ENCODE measurements at regions not wholly inside any gene's neighbourhood (a gene's known extent, or its start where the extent isn't known, plus 50 kb on each side); places are given as distances from the start of the nearest gene placed in this dataset.

DNA sequence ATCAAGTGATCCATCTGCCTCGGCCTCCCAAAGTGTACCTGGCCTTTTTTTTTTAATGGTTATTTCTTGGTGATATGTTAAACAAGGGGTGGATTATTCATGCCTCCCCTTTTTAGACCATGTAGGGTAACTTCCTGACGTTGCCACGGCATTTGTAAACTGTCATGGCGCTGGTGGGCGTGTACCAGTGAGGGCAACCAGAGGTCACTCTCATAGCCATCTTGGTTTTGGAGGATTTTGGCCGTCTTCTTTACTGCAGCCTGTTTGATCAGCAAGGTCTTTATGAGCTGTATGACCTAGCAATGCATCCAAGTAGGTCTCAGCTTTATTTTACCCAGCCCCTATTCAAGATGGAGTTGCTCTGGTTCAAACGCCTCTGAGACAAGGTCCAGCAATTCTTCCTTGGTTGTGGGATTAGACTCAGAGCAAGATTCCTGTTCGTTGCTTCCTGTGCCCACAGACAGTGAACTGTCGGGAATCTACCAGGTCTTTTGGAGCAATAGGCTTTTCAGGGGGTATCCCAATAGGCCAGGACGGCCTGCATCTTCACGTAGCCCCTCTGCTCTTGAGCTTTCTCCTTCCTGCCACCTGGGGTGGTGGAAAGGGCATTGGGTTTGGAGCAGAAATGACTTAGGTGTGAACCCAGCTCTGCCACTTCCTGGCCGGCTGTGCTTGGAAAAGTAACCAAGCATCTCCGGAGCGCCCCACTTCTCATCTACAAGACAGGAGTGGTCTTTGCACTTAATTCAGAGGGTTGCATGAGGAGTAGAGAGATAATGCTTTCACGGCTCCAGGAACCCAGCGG lies 52.9 kb upstream of the SEC14L1 start:
- no peak for DNase-seq (ENCODE audit: low spot score)
- Mint-ChIP-seq H3K36me3 (peaks cover 29% of the 10 kb centered on the region), H3K27me3 (ENCODE audit: low read depth) (peaks cover 4% of the 10 kb centered on the region; the same call in 1 of the 2 replicates), H3K9me3 (no peaks in the 10 kb centered on the region), H3K27ac (peak overlapping the region; percentile 95; the same call in 1 of the 2 replicates), H3K4me1 (peaks cover 26% of the 10 kb centered on the region), H3K4me3 (peak overlapping the region; percentile 92)
- ChIA-PET CTCF (interaction anchor here (0.6 to 2.4 kb wide), 54 partner anchors 9 to 380 kb away, joined by 3 to 25 read pairs (median 4); partner anchors contain the start of genes MGAT5B and SEC14L1), POLR2A (interaction anchor here (0.6 to 1.2 kb wide), 4 partner anchors 8 to 137 kb away, joined by 3 read pairs; partner anchors contain the start of gene SEC14L1)
- TF ChIP-seq ELF4 (CRISPR knock-in tag; IDR thresholded peaks at IDR 0.05; ENCODE audit: low read depth) (0 out of 2 replicates have a peak, but pooled peaks have one; percentile 26), NR2C2 (CRISPR knock-in tag; IDR thresholded peaks at IDR 0.05) (no peak)
- ATAC-seq, result no peak

DNA sequence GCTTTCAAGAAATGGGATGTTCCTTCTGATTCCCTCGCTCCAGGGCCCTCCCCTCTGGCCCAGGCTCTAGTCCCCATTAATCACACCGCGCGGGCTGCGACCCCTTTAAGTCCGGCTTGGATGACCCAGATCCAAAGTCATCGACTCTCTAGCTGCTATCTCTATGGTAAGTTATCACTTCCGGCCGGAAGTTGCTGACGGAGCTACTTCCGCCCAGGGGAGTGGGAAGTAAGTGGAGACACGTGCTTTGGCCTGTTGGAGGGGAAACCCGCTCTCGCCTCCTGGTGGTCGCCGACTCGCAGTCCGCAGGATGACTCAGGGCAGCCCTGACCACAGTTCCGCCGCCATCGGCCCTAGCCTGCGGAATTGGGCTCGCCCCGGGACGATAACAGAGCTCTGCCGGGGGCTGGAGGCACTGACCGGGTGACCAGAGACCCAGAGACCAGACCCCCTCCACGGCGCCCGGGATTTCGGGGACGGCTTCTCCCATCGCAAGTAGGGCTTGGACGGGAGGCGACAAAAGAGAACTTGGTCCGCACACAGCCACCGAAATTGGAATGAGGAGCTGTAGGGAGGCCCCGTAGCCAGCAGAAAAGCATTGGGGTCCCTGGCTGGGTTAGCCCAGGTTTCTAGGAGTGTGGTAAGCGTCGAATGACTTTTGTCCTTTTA lies 52.2 kb upstream of the SEC14L1 start:
- peak overlapping the region; percentile 92 for H3K4me3 Mint-ChIP-seq
- CTCF ChIA-PET, result interaction anchor here (0.6 to 2.4 kb wide), 53 partner anchors 9 to 380 kb away, joined by 3 to 25 read pairs (median 4); partner anchors contain the start of genes MGAT5B and SEC14L1
- H3K4me1 Mint-ChIP-seq, result peaks cover 26% of the 10 kb centered on the region
- no peaks in the 10 kb centered on the region for H3K27me3 Mint-ChIP-seq (ENCODE audit: low read depth)
- H3K27ac Mint-ChIP-seq, result peak overlapping the region; percentile 95
- ATAC-seq (peak; percentile 88), DNase-seq (ENCODE audit: low spot score) (peak; percentile 92)
- no peaks in the 10 kb centered on the region for H3K9me3 Mint-ChIP-seq
- peaks cover 37% of the 10 kb centered on the region for H3K36me3 Mint-ChIP-seq
- POLR2A ChIA-PET, result interaction anchor here (0.6 to 1.2 kb wide), 6 partner anchors 9 to 136 kb away, joined by 3 to 4 read pairs (median 3); partner anchors contain the start of gene SEC14L1
- TF ChIP-seq ZNF121 (CRISPR knock-in tag; IDR thresholded peaks at IDR 0.05) (peak; percentile 85; the same call in 1 of the 2 replicates), E2F1 (CRISPR knock-in tag; IDR thresholded peaks at IDR 0.05) (0 out of 2 replicates have a peak, but pooled peaks have one; percentile 43), ATF1 (CRISPR knock-in tag; IDR thresholded peaks at IDR 0.05) (no peak), MYBL2 (CRISPR knock-in tag; IDR thresholded peaks at IDR 0.05) (peak; percentile 37; the same call in 1 of the 2 replicates), FOXK1 (CRISPR knock-in tag; IDR thresholded peaks at IDR 0.05) (peak; percentile 87), OVOL2 (CRISPR knock-in tag; IDR thresholded peaks at IDR 0.05; ENCODE audit: borderline replicate concordance) (no peak), IRF2 (CRISPR knock-in tag; IDR thresholded peaks at IDR 0.05; ENCODE audit: borderline replicate concordance, low read depth) (no peak), MAX (CRISPR knock-in tag; IDR thresholded peaks at IDR 0.05) (peak; percentile 99), ZNF512 (CRISPR knock-in tag; IDR thresholded peaks at IDR 0.05; ENCODE audit: borderline replicate concordance) (no peak), JUN (CRISPR knock-in tag; IDR thresholded peaks at IDR 0.05) (no peak), ZNF532 (CRISPR knock-in tag; IDR thresholded peaks at IDR 0.05; ENCODE audit: borderline replicate concordance) (0 out of 2 replicates have a peak, but pooled peaks have one; percentile 27), ZBTB21 (CRISPR knock-in tag; IDR thresholded peaks at IDR 0.05; ENCODE audit: borderline replicate concordance) (no peak), E2F5 (CRISPR knock-in tag; IDR thresholded peaks at IDR 0.05) (peak; percentile 58; the same call in 1 of the 2 replicates), GABPB1 (CRISPR knock-in tag; IDR thresholded peaks at IDR 0.05) (peak; percentile 91), NFE2L1 (CRISPR knock-in tag; IDR thresholded peaks at IDR 0.05) (peak; percentile 94), CREM (CRISPR knock-in tag; IDR thresholded peaks at IDR 0.05) (peak; percentile 75), TEAD1 (CRISPR knock-in tag; IDR thresholded peaks at IDR 0.05) (peak; percentile 86)
- TF ChIP-seq, protein P1, sequence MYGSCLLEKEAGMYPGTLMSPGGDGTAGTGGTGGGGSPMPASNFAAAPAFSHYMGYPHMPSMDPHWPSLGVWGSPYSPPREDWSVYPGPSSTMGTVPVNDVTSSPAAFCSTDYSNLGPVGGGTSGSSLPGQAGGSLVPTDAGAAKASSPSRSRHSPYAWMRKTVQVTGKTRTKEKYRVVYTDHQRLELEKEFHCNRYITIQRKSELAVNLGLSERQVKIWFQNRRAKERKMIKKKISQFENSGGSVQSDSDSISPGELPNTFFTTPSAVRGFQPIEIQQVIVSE (CRISPR knock-in tag; IDR thresholded peaks at IDR 0.05; ENCODE audit: borderline replicate concordance), result no peak
- TF ChIP-seq, protein P2, sequence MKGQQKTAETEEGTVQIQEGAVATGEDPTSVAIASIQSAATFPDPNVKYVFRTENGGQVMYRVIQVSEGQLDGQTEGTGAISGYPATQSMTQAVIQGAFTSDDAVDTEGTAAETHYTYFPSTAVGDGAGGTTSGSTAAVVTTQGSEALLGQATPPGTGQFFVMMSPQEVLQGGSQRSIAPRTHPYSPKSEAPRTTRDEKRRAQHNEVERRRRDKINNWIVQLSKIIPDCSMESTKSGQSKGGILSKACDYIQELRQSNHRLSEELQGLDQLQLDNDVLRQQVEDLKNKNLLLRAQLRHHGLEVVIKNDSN (CRISPR knock-in tag; IDR thresholded peaks at IDR 0.05), result peak; percentile 84
